NCI-H1105 (cell line): ENCODE measurements at regions not wholly inside any gene's neighbourhood (a gene's known extent, or its start where the extent isn't known, plus 50 kb on each side); places are given as distances from the start of the nearest gene placed in this dataset.

ENCODE experiments used
- DNase-seq: peaks from one replicate; lab custom pipeline; 2025; lab: John Stamatoyannopoulos, UW

- no peak for DNase-seq
These were observed 283.1 kb downstream of the HLX start for GRCh38 chr1:221162352-221162751.

DNA sequence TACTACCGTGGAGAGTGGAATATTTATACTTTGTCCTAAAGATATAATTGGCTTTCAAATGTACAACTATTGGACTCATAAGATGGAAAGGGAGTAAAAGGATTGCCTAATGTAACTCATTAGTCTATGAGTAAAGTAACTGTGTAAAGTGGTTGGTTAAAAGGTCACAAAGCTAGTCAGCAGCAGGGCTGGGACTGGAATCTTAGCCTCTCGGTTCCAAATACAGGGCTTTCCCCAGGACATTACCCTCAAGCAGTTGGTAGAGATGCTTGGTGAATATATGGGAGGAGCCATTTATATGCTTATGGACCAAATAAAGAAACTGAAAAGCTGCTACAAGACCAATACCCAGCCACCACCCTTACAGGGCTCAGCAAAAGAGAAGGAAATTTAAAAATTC, 283.7 kb downstream of the HLX start:
- no peak for DNase-seq

DNA sequence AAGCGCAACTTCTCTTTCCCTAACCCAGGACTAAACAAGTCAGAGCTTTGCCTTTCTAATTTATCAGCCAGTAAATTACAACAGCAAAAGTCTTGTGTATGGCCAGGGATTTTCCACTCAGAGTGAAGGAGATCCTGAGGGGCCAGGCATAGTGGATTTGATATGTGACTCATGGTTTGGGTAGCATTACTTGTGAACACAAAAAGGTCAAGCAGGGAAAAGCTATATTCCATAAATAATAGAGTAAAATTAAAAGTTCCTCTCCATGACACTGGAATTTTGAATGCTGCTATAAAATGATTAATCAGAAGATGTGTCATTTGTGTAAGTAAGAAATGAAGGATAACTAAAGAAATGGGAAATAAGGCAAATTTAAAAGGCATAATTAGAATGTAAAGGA, 284.8 kb downstream of the HLX start:
- no peak for DNase-seq

GRCh38 chr1:221164951-221165838, 286.0 kb downstream of the HLX start:
- no peak for DNase-seq

- DNase-seq = no peak
These were observed 286.7 kb downstream of the HLX start for GRCh38 chr1:221165839-221166500.

- no peak for DNase-seq
These were observed 287.5 kb downstream of the HLX start for GRCh38 chr1:221166559-221167318.

- no peak for DNase-seq
These were observed 290.2 kb downstream of the HLX start for GRCh38 chr1:221169447-221169889.

DNA sequence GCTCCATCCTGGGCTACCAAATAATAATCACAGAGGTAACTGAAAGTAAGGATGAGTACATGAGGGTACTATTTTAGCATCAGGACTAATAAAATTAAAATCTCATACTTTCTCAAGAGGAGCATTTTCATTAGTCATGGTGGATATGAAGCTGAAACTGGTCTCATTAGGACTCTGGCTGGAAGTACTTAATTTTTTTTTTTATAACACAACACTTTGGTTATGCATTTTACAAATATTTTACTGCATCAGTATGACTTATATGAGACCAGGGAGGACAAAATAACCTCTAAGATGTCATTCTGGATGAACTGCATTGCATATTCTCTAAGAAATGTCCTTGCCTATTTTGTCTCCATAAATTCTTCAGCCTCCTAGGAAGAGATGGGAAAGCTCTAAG, 290.9 kb downstream of the HLX start:
- no peak for DNase-seq

- DNase-seq = no peak
These were observed 292.5 kb downstream of the HLX start for GRCh38 chr1:221171768-221172167.

DNA sequence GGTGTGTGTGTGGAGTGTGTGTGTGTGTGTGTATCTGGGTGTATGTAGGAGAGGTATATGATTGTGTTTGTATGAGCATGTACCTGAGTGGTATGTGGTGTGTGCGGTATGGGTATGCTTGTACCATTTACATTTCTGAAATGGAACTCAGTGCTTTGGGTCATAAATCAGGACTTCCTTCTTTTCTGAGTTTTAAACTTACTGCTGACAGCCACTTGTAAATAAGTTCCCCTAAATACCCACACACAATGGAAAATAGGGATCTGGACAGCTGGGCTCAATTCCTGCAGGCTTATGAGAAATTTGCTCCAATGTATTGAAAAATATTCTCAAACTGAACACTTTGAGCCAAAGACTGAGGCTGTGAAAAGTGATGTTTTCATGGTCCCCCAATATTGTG, 293.6 kb downstream of the HLX start:
- DNase-seq = no peak

DNA sequence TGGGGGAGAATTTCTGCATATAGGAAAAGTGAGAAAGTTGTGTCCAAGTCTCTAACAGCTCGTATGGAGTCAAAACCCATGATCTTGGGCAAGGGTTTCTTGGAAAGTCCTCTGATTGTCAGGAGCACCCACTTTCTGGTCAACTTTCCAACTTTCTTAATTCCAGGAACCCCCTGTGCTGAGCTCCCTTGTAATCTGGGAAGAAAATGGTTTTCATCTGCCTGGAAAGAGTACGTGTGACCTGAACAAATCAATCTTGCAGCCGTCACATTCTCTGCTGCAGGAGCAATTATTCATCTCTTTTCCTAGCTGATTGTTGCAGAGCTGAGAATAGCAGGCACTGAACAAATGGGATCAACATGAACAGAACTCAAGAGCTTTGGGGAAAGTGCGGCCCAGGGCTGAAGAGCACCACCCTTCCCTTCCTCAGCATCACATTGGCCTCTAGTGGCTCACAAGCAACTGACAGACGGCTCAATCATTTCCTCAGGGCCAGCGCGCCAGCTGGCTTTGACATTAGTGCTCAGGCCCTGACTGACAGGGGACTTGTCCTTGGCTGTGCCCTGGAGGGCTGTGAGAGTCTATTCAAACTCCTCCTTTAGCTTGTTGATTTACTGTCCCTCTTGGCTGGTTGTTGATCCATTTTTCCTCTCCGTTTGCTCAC, 295.2 kb downstream of the HLX start:
- no peak for DNase-seq

DNA sequence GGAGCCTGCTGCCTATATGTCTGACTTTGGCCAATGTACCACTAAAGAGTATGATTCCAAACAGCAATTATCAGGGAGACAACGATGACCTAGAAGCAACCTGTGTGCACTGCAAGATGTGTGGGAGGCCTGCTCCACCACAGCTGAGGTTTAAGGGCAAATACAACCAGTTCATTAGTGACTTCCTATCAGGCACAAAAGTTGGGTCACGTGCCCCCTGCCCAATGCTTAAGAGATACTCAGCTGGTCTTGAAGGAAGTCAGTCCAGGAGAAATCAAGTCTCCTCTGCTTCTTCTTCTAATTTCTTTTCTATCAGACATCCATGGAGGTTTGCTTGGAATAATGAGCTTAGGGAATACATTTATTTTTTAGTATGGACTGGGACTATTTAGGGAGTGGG, 296.0 kb downstream of the HLX start:
- DNase-seq = no peak

GRCh38 chr1:221180704-221181368, 301.6 kb downstream of the HLX start:
- no peak for DNase-seq

- DNase-seq = no peak
These were observed 303.7 kb downstream of the HLX start for GRCh38 chr1:221182791-221183533.

DNA sequence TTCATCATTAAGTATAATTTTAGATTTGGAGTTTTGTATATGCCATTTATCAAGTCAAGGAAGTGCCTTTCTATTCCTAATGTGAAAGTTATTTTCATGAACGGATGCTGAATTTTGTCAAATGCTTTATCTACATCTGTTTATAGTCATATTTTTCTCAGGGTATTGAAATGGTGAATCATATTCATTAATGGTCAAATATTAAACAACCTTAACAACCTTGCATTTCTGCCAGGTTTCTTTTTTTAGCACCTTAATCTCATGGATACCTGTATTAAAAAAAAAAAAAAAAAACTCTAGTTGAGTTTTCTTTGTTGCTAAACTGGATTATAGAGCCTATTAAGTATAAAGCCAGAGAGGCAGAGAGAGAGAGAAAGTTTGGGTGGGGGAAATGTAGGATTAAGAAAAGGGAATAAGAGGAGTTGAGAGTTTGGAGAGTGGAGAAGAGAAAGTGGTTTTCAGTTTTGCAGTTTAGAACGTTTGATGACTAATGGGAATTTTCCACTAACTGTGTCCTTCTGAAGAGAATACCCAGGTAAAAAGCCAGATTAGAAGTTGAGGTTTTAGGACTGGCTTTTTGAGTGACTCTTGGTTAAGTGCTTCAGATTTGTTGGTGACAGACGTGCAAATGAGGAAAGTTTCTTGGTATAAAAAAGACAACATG, 305.0 kb downstream of the HLX start:
- DNase-seq = no peak

DNA sequence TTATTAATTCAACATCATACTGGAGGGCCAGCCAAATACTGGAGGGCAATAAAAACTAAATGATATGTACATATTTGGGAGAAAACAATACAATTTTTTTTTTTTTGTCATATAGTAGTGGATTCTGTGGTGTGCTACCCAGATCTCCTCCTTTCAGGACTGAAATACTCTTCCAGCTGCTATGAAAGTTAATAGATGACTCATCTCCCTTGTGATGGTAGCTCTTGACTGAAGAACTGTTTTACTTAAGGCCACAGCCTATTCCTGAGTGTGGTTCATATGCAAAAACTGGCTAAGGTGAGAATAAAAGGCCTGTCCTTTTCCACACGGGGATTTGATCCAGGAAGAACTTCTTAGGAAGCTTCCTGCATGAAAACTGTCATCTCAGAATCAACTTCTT, 307.9 kb downstream of the HLX start:
- DNase-seq = no peak

- DNase-seq = no peak
These were observed 309.2 kb downstream of the HLX start for GRCh38 chr1:221188458-221188857.

- DNase-seq = no peak
These were observed 311.0 kb downstream of the HLX start for GRCh38 chr1:221190249-221190648.

DNA sequence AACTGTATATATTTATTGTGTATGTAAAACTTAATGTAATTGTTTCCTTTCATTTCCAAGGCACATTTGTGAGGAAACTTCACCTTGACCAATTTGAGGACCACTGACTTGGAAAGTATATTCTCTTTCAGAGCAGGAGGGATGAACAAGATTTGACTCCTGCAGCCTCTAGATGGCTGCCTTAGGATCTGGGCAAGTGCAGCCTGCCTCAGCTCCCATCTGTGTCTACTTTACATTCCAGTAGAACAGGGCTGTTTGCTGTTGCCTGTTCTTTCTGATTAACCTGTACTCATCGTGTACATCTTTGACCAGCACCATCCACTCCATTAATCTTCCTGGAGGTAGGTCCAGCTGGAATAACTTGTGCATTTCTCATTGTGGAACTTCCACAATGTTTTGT, 312.8 kb downstream of the HLX start:
- no peak for DNase-seq

DNA sequence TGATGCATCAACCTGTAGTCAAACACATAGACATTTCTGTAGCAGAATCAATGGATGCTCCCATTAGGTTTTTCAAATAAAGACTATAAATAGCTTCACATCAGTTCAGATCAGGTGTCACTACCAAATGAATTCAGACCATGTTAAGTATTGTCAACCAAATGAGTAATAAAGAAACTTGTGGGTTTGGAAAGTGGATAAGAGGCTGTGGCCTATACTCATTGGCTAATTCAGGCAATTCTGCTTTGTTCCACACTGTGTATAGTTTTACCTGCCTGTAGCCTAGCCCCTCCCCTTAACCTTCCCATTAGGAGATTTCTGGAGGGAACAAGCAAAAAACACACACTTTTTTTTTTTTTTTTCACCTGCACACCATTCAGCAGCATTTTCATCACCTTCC, 321.2 kb downstream of the HLX start:
- DNase-seq = no peak
